Testis (tissue), 2 donors: ENCODE measurements at regions not wholly inside any gene's neighbourhood (a gene's known extent, or its start where the extent isn't known, plus 50 kb on each side); places are given as distances from the start of the nearest gene placed in this dataset.

Experiments used
- DNase-seq: peaks from one replicate; pipeline ENCODE4 v3.0.0-alpha.2; 2019
- H3K27ac ChIP-seq, 2 donors: fragments of 200-600 bp; sonication (generic); one replicate each; pipeline ENCODE4 v1.5.1; 2019
- H3K27me3 ChIP-seq: fragments of 200-600 bp; sonication (generic); one replicate; pipeline ENCODE4 v1.5.1; 2019
- H3K36me3 ChIP-seq: fragments of 200-600 bp; sonication (generic); one replicate; pipeline ENCODE4 v1.5.1; 2017; ENCODE audit warnings: low read depth; ENCODE audit errors: missing control alignments
- H3K4me1 ChIP-seq: fragments of 200-600 bp; sonication (generic); one replicate; pipeline ENCODE4 v1.5.1; 2019
- H3K4me3 ChIP-seq, 2 donors: fragments of 200-600 bp; sonication (generic); one replicate each; pipeline ENCODE4 v1.5.1; 2017 to 2019
- H3K9me3 ChIP-seq: fragments of 200-600 bp; sonication (generic); one replicate; pipeline ENCODE4 v1.5.1; 2017
- CTCF ChIP-seq, 3 experiments: fragments of 450-650 bp in 2 of 3; fragments of 200-600 bp in 1 of 3; sonication (generic) in 1 of 3; IDR thresholded peaks; one replicate each; pipeline ENCODE4 v1.5.1; 2016 to 2019; ENCODE audit warnings: antibody characterized with exemption in 3 of 3, mild to moderate bottlenecking in 2 of 3, moderate library complexity in 1 of 3
- POLR2A ChIP-seq: fragments of 450-650 bp; IDR thresholded peaks from one replicate; pipeline ENCODE4 v1.6.1; 2017; ENCODE audit warnings: antibody characterized with exemption, mild to moderate bottlenecking, moderate library complexity
- WGBS, 2 donors: methylation state at CpG; one replicate each; pipeline ENCODE4 v1.1.5; 2018; 5-methylcytosine and 5-hydroxymethylcytosine counted together
- intact Hi-C: fragments of 100-400 bp; cut with DNase I; formaldehyde crosslinking; loops from one replicate; pipeline ENCODE4 v1.15.1; 2023; ENCODE audit warnings: low total_unique reads

GRCh38 chr2:194320520-194320919 lies 1336.5 kb upstream of the SLC39A10 start:
- no peak for DNase-seq
- no peak for TF ChIP-seq CTCF (IDR thresholded peaks at IDR 0.05)
- TF ChIP-seq POLR2A, result no peak
- H3K27me3 ChIP-seq, result no peaks in the 10 kb centered on the region
- no peaks in the 10 kb centered on the region for H3K9me3 ChIP-seq
- H3K4me3 ChIP-seq, result no peak overlapping the region
- H3K4me1 ChIP-seq, result no peaks in the 10 kb centered on the region
- 78 to 81% methylated on average over 2 of the region's 2 CpGs for WGBS, 2 donors
- intact Hi-C loops, result no loop called here
- H3K36me3 ChIP-seq, result no peaks in the 10 kb centered on the region
- H3K27ac ChIP-seq, result no peak overlapping the region

GRCh38 chr2:194319222-194319992 lies 1337.6 kb upstream of the SLC39A10 start:
- no peaks in the 10 kb centered on the region for H3K9me3 ChIP-seq
- H3K27me3 ChIP-seq, result no peaks in the 10 kb centered on the region
- peak in 1 of 3 experiments; percentile 14 for TF ChIP-seq CTCF (IDR thresholded peaks at IDR 0.05)
- TF ChIP-seq POLR2A, result no peak
- H3K4me1 ChIP-seq, result no peaks in the 10 kb centered on the region
- no peak overlapping the region for H3K4me3 ChIP-seq
- WGBS, 2 donors, result 93 to 94% methylated on average over 4 of the region's 4 CpGs
- no peak overlapping the region for H3K27ac ChIP-seq
- intact Hi-C loops, result no loop called here
- no peaks in the 10 kb centered on the region for H3K36me3 ChIP-seq
- DNase-seq, result no peak

GRCh38 chr2:194314042-194314441 lies 1343.0 kb upstream of the SLC39A10 start:
- DNase-seq, result no peak
- 92 to 96% methylated on average over 3 of the region's 3 CpGs for WGBS, 2 donors
- TF ChIP-seq CTCF (IDR thresholded peaks at IDR 0.05) (no peak), POLR2A (no peak)
- H3K36me3 ChIP-seq, result no peaks in the 10 kb centered on the region
- no peaks in the 10 kb centered on the region for H3K9me3 ChIP-seq
- no peaks in the 10 kb centered on the region for H3K27me3 ChIP-seq
- H3K4me3 ChIP-seq, result no peak overlapping the region
- H3K4me1 ChIP-seq, result no peaks in the 10 kb centered on the region
- intact Hi-C loops, result no loop called here
- H3K27ac ChIP-seq, result no peak overlapping the region

GRCh38 chr2:194304191-194304590 lies 1352.8 kb upstream of the SLC39A10 start:
- intact Hi-C loops, result no loop called here
- DNase-seq, result no peak
- Histone ChIP-seq H3K4me3 (no peak overlapping the region), H3K27me3 (no peaks in the 10 kb centered on the region), H3K9me3 (no peaks in the 10 kb centered on the region), H3K27ac (no peak overlapping the region), H3K4me1 (no peaks in the 10 kb centered on the region), H3K36me3 (no peaks in the 10 kb centered on the region)
- no peak for TF ChIP-seq POLR2A
- TF ChIP-seq CTCF (IDR thresholded peaks at IDR 0.05), result no peak

GRCh38 chr2:194301946-194302345 lies 1355.1 kb upstream of the SLC39A10 start:
- Histone ChIP-seq H3K36me3 (no peaks in the 10 kb centered on the region), H3K4me1 (no peaks in the 10 kb centered on the region), H3K9me3 (no peaks in the 10 kb centered on the region), H3K27me3 (no peaks in the 10 kb centered on the region), H3K27ac (no peak overlapping the region), H3K4me3 (no peak overlapping the region)
- intact Hi-C loops, result no loop called here
- TF ChIP-seq CTCF (IDR thresholded peaks at IDR 0.05) (no peak), POLR2A (no peak)
- no peak for DNase-seq
